ENCODE measurements at regions not wholly inside any gene's neighbourhood (a gene's known extent, or its start where the extent isn't known, plus 50 kb on each side); places are given as distances from the start of the nearest gene placed in this dataset.

GRCh38 chr2:196587056-196587455, 52.5 kb upstream of the CCDC150 start:
- no peak for DNase-seq (ENCODE audit: low spot score)

- no peak for DNase-seq (ENCODE audit: low spot score)
Measured at GRCh38 chr2:196587739-196588138, 51.8 kb upstream of the CCDC150 start.

- no peak for DNase-seq (ENCODE audit: low spot score)
Measured at GRCh38 chr2:196589419-196589818, 50.1 kb upstream of the CCDC150 start.

Data from AG20443 (cell line).